CD8-positive, alpha-beta memory T cell (primary cell): ENCODE measurements at regions not wholly inside any gene's neighbourhood (a gene's known extent, or its start where the extent isn't known, plus 50 kb on each side); places are given as distances from the start of the nearest gene placed in this dataset.

ENCODE experiments used
- CTCF ChIA-PET: fragments of 350-600 bp; sonication (Branson Sonifier 250); formaldehyde crosslinking; loops from one replicate; lab custom pipeline; 2021; ENCODE audit warnings: antibody characterized with exemption; lab: Charles Lee
- POLR2A ChIA-PET: fragments of 350-600 bp; sonication (Branson Sonifier 250); formaldehyde crosslinking; loops from one replicate; lab custom pipeline; 2021; ENCODE audit warnings: antibody characterized with exemption; lab: Charles Lee
- DNase-seq, 5 donors: peaks; one replicate each; pipeline versions ENCODE4 v3.0.0 to v3.0.0-alpha.2; 2020 to 2022; ENCODE audit warnings: mixed read lengths in 1 of 5
- H3K27ac ChIP-seq: one replicate; pipeline ENCODE4 v1.7.0; 2013; ENCODE audit warnings: low read depth, mild to moderate bottlenecking, low read length, moderate library complexity
- H3K27me3 ChIP-seq: 2 replicates; pipeline ENCODE4 v1.7.0; 2013; ENCODE audit warnings: low read length, mild to moderate bottlenecking; ENCODE audit not compliant: insufficient read depth, poor library complexity, severe bottlenecking
- H3K36me3 ChIP-seq: 2 replicates; pipeline ENCODE4 v1.7.0; 2013; ENCODE audit warnings: mild to moderate bottlenecking, low read length, moderate library complexity; ENCODE audit not compliant: insufficient read depth
- H3K4me1 ChIP-seq: 2 replicates; pipeline ENCODE4 v1.7.0; 2013; ENCODE audit warnings: mild to moderate bottlenecking, low read length, moderate library complexity; ENCODE audit not compliant: insufficient read depth
- H3K4me3 ChIP-seq: 2 replicates; pipeline ENCODE4 v1.7.0; 2013; ENCODE audit warnings: mild to moderate bottlenecking, low read length
- H3K9me3 ChIP-seq: 2 replicates; pipeline ENCODE4 v1.7.0; 2013; ENCODE audit warnings: mild to moderate bottlenecking, low read length
- H3K27ac Mint-ChIP-seq, 8 donors: one replicate each; pipeline ENCODE4 v1.8.0; 2020 to 2021; ENCODE audit warnings: mixed read lengths in 8 of 8, mild to moderate bottlenecking in 6 of 8, inconsistent platforms in 3 of 8, moderate library complexity in 3 of 8
- H3K27me3 Mint-ChIP-seq, 2 donors: one replicate each; pipeline ENCODE4 v1.8.0; 2020 to 2021; ENCODE audit warnings: mixed read lengths in 2 of 2, mild to moderate bottlenecking in 1 of 2, moderate library complexity in 1 of 2
- H3K36me3 Mint-ChIP-seq, 3 donors: one replicate each; pipeline ENCODE4 v1.8.0; 2020 to 2021; ENCODE audit warnings: mixed read lengths in 3 of 3, inconsistent platforms in 1 of 3, mild to moderate bottlenecking in 1 of 3
- H3K4me1 Mint-ChIP-seq, 3 donors: one replicate each; pipeline ENCODE4 v1.8.0; 2020 to 2021; ENCODE audit warnings: mixed read lengths in 3 of 3, inconsistent platforms in 1 of 3, mild to moderate bottlenecking in 1 of 3
- H3K4me3 Mint-ChIP-seq, 7 donors: one replicate each; pipeline ENCODE4 v1.8.0; 2020 to 2021; ENCODE audit warnings: mixed read lengths in 7 of 7, mild to moderate bottlenecking in 6 of 7, moderate library complexity in 4 of 7, inconsistent platforms in 2 of 7
- H3K9me3 Mint-ChIP-seq, 5 donors: one replicate each; pipeline ENCODE4 v1.8.0; 2020 to 2022; ENCODE audit warnings: mixed read lengths in 5 of 5, mild to moderate bottlenecking in 3 of 5, moderate library complexity in 2 of 5, inconsistent platforms in 1 of 5

DNA sequence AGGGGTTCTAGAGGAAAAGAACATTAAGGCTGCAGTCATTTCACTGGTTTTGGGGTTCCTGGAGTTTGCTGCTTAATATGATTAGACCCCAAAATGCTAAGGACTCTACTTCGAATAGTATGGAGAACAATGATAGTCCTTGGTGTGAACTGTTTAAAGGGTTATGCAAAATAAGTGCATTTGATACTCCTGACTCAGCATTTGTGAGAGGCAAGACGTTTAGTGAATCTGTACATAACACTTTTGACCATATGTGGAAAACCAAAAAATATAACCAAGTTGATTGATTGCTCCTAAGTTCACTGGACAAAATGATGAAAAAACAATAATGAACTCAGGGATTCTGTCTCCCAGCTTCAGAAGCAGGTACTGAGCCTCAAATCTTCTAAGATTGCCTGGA lies 414.1 kb downstream of the SH3BGRL start:
- Histone ChIP-seq H3K27ac (no peak overlapping the region), H3K4me3 (no peak overlapping the region), H3K9me3 (no peaks in the 10 kb centered on the region), H3K4me1 (no peaks in the 10 kb centered on the region), H3K27me3 (no peaks in the 10 kb centered on the region), H3K36me3 (no peaks in the 10 kb centered on the region)
- Mint-ChIP-seq H3K27ac (no peak overlapping the region), H3K36me3 (peaks cover 0 to 1% (median 0%) of the 10 kb centered on the region in 3 donors), H3K4me3 (no peak overlapping the region), H3K27me3 (peaks cover 0 to 5% of the 10 kb centered on the region in 2 donors), H3K9me3 (peaks cover 0 to 3% (median 0%) of the 10 kb centered on the region in 5 donors), H3K4me1 (no peaks in the 10 kb centered on the region)
- POLR2A ChIA-PET: no interaction called here
- DNase-seq: no peak
- CTCF ChIA-PET: no interaction called here

DNA sequence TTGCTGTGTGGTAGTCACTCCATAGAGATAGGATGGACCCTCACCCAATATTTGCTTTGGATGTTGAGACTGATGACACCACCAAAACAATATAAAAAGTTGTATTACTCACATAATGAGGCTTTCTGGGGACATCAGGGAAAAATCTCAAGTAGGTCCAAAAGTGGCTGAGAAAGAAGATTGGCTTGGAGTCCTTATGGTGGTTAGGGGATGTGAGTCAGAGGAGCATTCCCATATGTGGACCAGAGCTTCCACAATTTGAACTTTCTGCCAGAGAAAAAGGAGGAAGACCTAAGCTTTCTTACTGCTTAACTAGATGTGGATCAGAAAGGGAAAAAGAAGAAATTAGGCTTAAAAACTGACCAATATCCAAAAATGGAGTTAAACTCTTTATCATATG lies 460.5 kb downstream of the SH3BGRL start:
- no peak overlapping the region for H3K27ac Mint-ChIP-seq
- DNase-seq: no peak
- no peaks in the 10 kb centered on the region for H3K4me1 Mint-ChIP-seq
- no peak overlapping the region for H3K4me3 ChIP-seq
- H3K9me3 Mint-ChIP-seq: no peaks in the 10 kb centered on the region
- no peak overlapping the region for H3K27ac ChIP-seq
- no peaks in the 10 kb centered on the region for H3K36me3 ChIP-seq
- H3K9me3 ChIP-seq: no peaks in the 10 kb centered on the region
- ChIA-PET POLR2A (no interaction called here), CTCF (no interaction called here)
- no peaks in the 10 kb centered on the region for H3K4me1 ChIP-seq
- no peaks in the 10 kb centered on the region for H3K36me3 Mint-ChIP-seq
- H3K27me3 ChIP-seq: no peaks in the 10 kb centered on the region
- H3K27me3 Mint-ChIP-seq: no peaks in the 10 kb centered on the region
- no peak overlapping the region for H3K4me3 Mint-ChIP-seq

GRCh38 chrX:81708487-81708886 lies 506.6 kb downstream of the SH3BGRL start:
- Mint-ChIP-seq H3K4me1 (no peaks in the 10 kb centered on the region), H3K4me3 (no peak overlapping the region), H3K27ac (no peak overlapping the region), H3K9me3 (peaks cover 0 to 2% (median 0%) of the 10 kb centered on the region in 5 donors), H3K36me3 (no peaks in the 10 kb centered on the region), H3K27me3 (no peaks in the 10 kb centered on the region)
- DNase-seq: no peak
- Histone ChIP-seq H3K27ac (no peak overlapping the region), H3K36me3 (no peaks in the 10 kb centered on the region), H3K4me3 (no peak overlapping the region), H3K4me1 (no peaks in the 10 kb centered on the region), H3K9me3 (no peaks in the 10 kb centered on the region), H3K27me3 (no peaks in the 10 kb centered on the region)
- POLR2A ChIA-PET: no interaction called here
- CTCF ChIA-PET: no interaction called here

DNA sequence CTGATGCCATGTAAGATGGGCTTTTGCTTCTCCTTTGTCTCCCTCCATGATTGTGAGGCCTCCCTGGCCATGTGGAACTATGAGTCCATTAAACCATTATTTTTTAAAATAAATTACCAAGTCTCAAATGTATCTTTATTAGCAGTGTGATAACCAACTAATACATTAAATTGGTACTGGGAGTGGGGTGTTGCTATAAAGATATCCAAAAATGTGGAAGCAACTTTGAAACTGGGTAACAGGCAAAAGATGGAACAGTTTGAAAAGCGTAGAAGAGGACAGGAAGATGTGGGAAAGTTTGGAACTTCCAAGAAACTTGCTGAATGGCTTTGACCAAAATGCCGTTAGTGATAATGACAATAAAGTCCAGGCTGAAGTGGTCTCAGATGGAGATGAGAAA lies 526.7 kb downstream of the SH3BGRL start:
- no peaks in the 10 kb centered on the region for H3K36me3 Mint-ChIP-seq
- Histone ChIP-seq H3K27me3 (no peaks in the 10 kb centered on the region), H3K9me3 (no peaks in the 10 kb centered on the region), H3K4me3 (no peak overlapping the region), H3K36me3 (no peaks in the 10 kb centered on the region), H3K4me1 (no peaks in the 10 kb centered on the region), H3K27ac (no peak overlapping the region)
- ChIA-PET POLR2A (no interaction called here), CTCF (no interaction called here)
- H3K4me3 Mint-ChIP-seq: no peak overlapping the region
- H3K9me3 Mint-ChIP-seq: peaks cover 6 to 13% (median 8%) of the 10 kb centered on the region in 5 donors
- no peak overlapping the region for H3K27ac Mint-ChIP-seq
- DNase-seq: no peak
- H3K27me3 Mint-ChIP-seq: no peaks in the 10 kb centered on the region
- H3K4me1 Mint-ChIP-seq: no peaks in the 10 kb centered on the region

GRCh38 chrX:81729269-81729777 lies 527.4 kb downstream of the SH3BGRL start:
- Mint-ChIP-seq H3K4me1 (no peaks in the 10 kb centered on the region), H3K4me3 (no peak overlapping the region), H3K36me3 (no peaks in the 10 kb centered on the region), H3K9me3 (peaks cover 6 to 13% (median 8%) of the 10 kb centered on the region in 5 donors), H3K27me3 (no peaks in the 10 kb centered on the region), H3K27ac (no peak overlapping the region)
- no peak for DNase-seq
- H3K27me3 ChIP-seq: no peaks in the 10 kb centered on the region
- H3K27ac ChIP-seq: no peak overlapping the region
- ChIA-PET POLR2A (no interaction called here), CTCF (no interaction called here)
- H3K4me1 ChIP-seq: no peaks in the 10 kb centered on the region
- H3K4me3 ChIP-seq: no peak overlapping the region
- H3K9me3 ChIP-seq: no peaks in the 10 kb centered on the region
- no peaks in the 10 kb centered on the region for H3K36me3 ChIP-seq

DNA sequence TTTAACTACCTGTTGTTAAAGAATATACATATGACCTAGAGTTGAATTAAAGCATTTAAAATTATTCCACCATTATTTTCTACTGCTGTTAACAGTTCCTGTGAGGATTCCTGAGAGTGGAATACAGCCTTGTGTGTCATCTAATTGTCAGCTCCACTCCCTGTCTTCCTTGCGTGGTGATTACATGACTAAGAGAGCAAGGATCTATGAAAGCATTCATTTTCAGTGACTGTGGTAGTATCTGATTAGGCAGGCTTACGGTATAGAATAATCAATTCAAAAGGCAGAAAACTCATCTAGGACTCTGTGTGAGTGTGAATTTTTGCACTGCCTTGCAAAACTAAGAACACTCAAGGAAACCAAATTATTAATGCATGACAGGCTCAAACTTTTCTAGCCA lies 577.8 kb downstream of the SH3BGRL start:
- H3K27ac ChIP-seq: no peak overlapping the region
- H3K4me3 ChIP-seq: no peak overlapping the region
- H3K9me3 ChIP-seq: no peaks in the 10 kb centered on the region
- ChIA-PET POLR2A (no interaction called here), CTCF (no interaction called here)
- no peaks in the 10 kb centered on the region for H3K4me1 ChIP-seq
- no peaks in the 10 kb centered on the region for H3K36me3 ChIP-seq
- no peaks in the 10 kb centered on the region for H3K4me1 Mint-ChIP-seq
- peaks cover 0 to 4% (median 0%) of the 10 kb centered on the region in 5 donors for H3K9me3 Mint-ChIP-seq
- no peak overlapping the region for H3K27ac Mint-ChIP-seq
- peaks cover 0 to under 1% of the 10 kb centered on the region in 2 donors for H3K27me3 Mint-ChIP-seq
- H3K36me3 Mint-ChIP-seq: no peaks in the 10 kb centered on the region
- no peak overlapping the region for H3K4me3 Mint-ChIP-seq
- H3K27me3 ChIP-seq: no peaks in the 10 kb centered on the region
- DNase-seq: no peak

GRCh38 chrX:81791086-81791485 lies 589.2 kb downstream of the SH3BGRL start:
- Mint-ChIP-seq H3K27ac (no peak overlapping the region), H3K4me3 (no peak overlapping the region), H3K36me3 (peaks cover 0 to 1% (median 0%) of the 10 kb centered on the region in 3 donors), H3K4me1 (no peaks in the 10 kb centered on the region), H3K9me3 (peaks cover 3 to 9% (median 5%) of the 10 kb centered on the region in 5 donors), H3K27me3 (no peaks in the 10 kb centered on the region)
- Histone ChIP-seq H3K27me3 (no peaks in the 10 kb centered on the region), H3K27ac (no peak overlapping the region), H3K9me3 (no peaks in the 10 kb centered on the region), H3K4me3 (no peak overlapping the region), H3K4me1 (no peaks in the 10 kb centered on the region), H3K36me3 (no peaks in the 10 kb centered on the region)
- POLR2A ChIA-PET: no interaction called here
- CTCF ChIA-PET: no interaction called here
- no peak for DNase-seq
